EH (cell line): ENCODE measurements at regions not wholly inside any gene's neighbourhood (a gene's known extent, or its start where the extent isn't known, plus 50 kb on each side); places are given as distances from the start of the nearest gene placed in this dataset.
"Not testable (repeated sequence)": the region's sequence is repeated elsewhere in the genome, so short reads cannot be mapped to it uniquely, and the experiment has no call there.

ENCODE experiments used
- DNase-seq: peaks from one replicate; pipeline ENCODE4 v3.0.0-alpha.2; 2015; ENCODE audit warnings: low read depth

GRCh38 chr2:125224830-125225229 lies 1199.7 kb downstream of the CNTNAP5 start:
- DNase-seq, result peak; percentile 5

GRCh38 chr2:125227843-125228392 lies 1202.8 kb downstream of the CNTNAP5 start:
- DNase-seq, result no peak

DNA sequence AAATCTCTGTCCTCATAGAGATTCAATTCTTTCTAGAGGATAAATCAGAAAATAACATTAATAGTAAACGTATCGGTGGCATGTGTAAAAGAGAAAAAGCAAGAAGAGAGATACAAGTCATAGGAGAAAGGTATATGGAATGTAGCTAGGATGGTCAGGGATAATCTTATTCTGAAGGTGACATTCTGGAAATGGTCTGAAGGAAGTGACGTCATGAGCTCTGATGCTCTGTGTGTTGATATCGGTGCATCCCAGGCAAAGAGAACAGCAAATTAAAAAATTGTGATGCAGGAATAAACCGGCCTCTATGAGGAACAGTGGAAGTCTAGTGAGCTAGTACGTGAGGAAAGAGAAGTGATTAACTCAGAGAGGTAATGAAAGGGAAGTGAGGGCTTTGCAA lies 1215.8 kb downstream of the CNTNAP5 start:
- DNase-seq, result no peak

GRCh38 chr2:125243074-125243473 lies 1218.0 kb downstream of the CNTNAP5 start:
- DNase-seq, result no peak

- no peak for DNase-seq
These were observed 1228.9 kb downstream of the CNTNAP5 start for GRCh38 chr2:125254010-125254409.

DNA sequence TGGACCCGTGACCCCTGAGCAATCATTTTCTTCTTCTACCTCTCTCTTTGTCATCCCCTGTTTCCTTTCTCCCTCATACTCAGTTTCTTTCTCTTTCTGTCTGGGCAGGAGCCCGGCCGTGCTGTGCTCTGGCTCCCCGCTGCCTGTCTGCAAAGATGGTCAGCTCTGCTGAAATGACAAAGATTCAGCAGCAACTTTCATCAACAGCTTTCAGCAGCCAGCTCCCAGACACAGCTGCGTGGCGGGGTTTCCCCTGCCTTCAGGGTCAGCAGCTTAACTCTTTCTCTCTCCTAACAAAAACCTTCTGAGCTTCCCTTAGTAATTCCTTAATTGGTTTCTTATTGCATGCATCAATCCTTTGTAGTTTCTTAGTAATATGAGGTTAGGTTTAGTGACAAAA lies 1234.4 kb downstream of the CNTNAP5 start:
- no peak for DNase-seq

DNA sequence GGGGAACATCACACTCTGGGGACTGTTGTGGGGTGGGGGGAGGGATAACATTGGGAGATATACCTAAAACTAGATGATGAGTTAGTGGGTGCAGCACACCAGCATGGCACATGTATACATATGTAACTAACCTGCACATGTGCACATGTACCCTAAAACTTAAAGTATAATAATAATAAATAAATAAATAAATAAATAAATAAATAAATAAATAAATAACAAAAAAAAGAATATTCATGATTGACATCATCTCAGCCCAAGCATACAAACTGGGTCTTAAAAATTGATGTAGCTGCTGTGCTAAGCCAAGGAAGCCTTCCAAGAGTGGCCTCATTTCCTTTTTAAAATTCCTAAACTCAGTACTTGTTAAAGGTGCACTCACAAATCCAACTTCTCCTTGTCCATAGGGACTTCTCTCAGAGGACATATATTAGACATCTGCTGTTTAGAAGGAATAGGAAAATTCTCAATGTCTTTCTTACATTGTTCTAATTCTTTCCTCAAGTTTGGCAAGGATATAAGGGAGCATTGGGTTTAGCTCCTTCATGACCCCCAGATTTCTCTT lies 1235.4 kb downstream of the CNTNAP5 start:
- not testable (repeated sequence) for DNase-seq

DNA sequence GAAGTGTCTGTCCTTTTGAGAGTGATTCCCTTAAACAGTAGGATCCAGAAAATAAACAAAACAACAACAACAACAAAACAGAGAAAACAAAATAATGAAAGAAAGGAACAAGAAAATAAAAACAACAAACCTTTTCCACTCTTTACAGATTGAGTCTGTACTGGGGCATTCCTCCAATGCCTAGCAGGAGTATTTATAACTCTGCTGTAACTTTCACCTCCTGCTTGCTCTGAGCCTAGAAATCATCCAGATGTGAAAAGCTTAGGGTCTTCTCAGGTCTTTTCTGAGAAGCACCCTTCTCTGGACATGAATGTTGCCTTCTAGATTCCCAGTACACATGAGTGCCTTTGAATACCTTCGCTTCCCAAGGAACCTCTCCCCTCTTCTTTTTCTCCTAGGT lies 1239.4 kb downstream of the CNTNAP5 start:
- DNase-seq, result no peak

GRCh38 chr2:125267683-125268082 lies 1242.6 kb downstream of the CNTNAP5 start:
- DNase-seq, result no peak

GRCh38 chr2:125272651-125273050 lies 1247.6 kb downstream of the CNTNAP5 start:
- no peak for DNase-seq

GRCh38 chr2:125274718-125275117 lies 1249.6 kb downstream of the CNTNAP5 start:
- DNase-seq, result no peak

DNA sequence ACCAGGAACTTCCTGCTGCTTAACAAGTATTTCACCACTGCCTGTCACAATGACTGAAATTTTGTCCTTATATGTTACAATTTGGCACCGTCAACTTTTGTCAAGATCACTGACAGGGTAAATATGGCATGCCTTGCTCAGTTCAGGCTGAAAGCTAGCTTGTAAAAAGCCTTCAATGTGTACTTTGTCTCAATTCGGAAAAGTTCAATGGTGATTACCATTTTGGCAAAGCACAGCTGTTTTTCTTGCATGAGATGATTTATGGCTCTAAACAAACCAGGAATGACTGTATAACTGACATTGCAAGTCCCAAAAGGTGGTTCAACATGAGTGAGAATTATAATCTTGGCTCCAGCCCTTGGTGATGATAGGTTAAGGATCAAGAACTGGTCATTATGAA lies 1255.2 kb downstream of the CNTNAP5 start:
- no peak for DNase-seq

DNA sequence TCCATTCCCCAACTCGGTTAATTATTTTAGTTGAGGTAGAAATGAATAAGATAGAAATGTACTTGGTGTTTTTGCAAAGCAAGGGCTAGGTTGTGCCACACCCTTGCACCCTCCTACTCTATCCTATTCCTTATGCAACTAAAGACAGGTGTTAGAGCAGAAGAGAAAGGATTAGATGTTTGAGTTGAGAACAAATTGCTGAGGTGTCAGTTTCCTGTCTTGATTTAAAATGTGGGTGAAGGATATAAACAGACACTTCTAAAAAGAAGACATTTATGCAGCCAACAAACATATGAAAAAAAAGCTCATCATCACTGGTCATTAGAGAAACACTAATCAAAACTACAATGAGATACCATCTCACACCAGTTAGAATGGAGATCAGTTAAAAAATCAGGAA lies 1256.2 kb downstream of the CNTNAP5 start:
- DNase-seq, result no peak

DNA sequence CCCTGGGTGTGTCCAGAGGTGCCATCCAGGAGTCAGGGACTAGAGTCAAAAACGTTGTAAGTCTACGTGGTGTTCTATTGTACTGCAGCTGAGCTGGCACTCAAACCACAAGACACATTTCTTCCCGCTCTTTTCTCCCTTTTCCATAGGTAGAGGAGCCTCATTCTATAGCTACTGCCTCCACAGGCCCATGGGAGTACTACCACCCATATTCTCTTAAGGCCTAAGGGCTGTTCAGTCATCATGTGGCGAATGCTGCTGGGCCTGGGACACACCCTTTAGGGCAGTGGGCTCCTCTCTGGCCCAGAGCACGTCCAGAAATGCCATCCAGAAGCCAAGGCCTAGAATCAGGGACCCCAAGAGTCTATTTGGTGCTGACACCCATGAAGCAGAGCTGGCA lies 1271.7 kb downstream of the CNTNAP5 start:
- no peak for DNase-seq

GRCh38 chr2:125310657-125311364 lies 1285.7 kb downstream of the CNTNAP5 start:
- DNase-seq, result no peak

DNA sequence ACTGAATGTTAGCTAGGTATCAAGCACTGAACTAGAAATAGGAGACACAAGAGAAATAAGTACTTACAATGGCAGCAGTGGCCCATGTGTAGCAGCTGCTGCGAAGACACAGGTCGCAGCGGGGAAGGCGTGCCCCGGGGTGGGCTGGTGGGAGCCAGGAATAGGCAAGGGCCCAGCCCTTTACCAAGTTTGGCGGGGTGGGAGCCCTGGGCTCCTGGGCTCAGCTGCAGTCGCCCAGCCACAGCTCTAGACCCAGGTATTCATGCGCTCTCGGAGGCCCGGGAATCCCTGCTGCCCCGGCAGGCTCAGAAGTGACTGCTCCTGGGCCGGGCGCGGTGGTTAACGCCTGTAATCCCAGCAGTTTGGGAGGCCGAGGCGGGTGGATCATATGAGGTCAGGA lies 1287.3 kb downstream of the CNTNAP5 start:
- no peak for DNase-seq

DNA sequence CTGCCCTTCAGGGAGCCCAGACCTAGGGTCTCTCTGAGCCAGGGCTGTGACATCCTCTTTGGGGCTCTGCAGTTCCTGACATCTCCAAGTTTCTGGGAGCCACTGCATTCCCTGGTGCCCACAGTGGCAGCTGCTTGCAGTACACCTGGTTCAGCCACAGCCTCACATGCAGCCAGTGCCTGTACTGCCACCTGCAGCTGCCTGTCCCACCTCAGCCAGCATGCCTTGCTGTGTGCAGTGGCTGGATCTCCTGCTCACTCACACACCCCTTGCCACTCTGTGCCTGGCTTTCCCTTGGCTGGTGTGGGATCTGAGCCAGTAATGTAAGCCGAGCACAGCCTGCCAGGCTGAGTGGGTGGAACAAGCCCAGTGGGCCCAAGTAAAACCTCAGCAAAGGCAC lies 1288.7 kb downstream of the CNTNAP5 start:
- no peak for DNase-seq

DNA sequence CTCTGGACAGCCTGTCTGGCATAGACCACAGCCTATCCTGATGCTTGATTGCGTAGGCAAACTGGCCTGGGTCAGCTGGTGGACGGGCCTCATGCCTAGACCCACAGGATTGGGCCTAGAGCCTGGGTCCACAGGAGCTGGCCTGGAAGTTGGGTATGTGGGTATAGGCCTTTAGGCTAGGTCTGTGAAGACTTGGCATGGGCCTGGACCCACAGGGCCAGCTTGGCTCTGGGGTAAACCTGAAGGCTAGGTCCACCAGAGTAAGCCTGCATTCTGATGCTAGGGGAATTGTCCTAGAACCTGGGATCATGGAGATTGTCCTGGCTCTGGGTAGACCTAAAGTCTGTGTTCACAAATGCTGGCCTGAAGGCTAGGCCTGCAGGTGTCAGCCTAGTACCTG lies 1293.7 kb downstream of the CNTNAP5 start:
- no peak for DNase-seq

DNA sequence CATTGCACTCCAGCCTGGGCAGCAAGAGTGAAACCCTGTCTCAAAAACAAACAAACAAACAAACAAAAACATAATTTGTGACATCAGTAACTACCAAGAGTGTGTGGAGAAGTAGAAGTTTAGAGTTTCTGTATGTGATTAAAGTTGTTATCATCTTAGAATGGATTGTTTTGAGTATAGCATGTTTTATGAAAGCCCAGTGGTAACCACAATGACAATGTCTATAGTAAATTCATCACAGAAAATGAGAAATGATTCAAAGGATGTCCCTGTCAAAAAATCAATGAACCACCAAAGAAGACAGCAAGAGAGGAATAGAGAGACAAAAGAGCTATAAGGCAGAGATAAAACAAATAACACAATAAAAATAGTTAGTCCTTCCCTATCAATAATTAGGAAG lies 1299.2 kb downstream of the CNTNAP5 start:
- no peak for DNase-seq

DNA sequence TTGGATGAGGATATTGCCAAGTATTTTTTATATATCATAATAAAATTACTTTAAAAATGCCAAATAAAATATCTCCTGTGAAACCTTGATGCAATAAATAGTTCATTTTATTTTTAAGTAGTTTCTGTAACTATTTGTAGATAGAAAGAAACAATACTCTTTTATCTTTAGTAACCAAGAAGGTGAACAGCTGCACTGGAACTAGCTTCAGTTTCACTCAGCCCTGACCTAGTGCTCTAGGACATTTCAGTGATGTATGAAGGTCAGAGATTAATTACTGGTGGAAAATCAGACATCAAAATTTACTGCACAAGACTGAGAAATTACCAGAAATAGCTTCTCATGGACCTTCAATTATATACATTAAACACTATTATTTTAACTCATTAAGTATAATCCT lies 1305.0 kb downstream of the CNTNAP5 start:
- DNase-seq, result no peak

DNA sequence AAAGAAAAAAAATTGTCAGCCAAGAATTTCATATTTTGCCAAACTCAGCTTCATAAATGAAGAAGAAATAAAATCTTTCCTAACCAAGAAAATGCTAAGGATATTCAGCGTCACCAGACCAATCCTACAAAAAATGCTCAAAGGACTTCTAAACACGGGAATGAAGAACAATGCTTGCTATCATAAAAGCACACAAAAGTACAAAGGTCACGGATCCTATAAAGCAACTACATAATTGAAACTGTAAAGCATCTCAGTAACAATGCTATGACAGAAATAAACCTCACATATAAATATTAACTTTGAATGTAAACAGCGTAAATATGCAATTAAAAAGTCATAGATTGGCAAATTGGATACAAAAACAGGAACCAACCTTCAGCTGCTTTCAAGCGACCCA lies 1314.6 kb upstream of the GYPC start:
- DNase-seq, result no peak

GRCh38 chr2:125353542-125353941 lies 1302.4 kb upstream of the GYPC start:
- DNase-seq, result not testable (repeated sequence)

- no peak for DNase-seq
These were observed 1291.6 kb upstream of the GYPC start for GRCh38 chr2:125364192-125364983.
